GM18873 (cell line): ENCODE measurements at regions not wholly inside any gene's neighbourhood (a gene's known extent, or its start where the extent isn't known, plus 50 kb on each side); places are given as distances from the start of the nearest gene placed in this dataset.

Experiments used
- ATAC-seq: cut with Tn5 transposase; IDR thresholded peaks from one replicate; pipeline ENCODE4 v1.9.1; 2021; ENCODE audit warnings: mild to moderate bottlenecking, moderate library complexity, moderate number of reproducible peaks; ENCODE audit not compliant: unreplicated experiment, low FRiP score

- no peak for ATAC-seq
These were observed 236.6 kb downstream of the NHLRC3 start for GRCh38 chr13:39274739-39275325.

DNA sequence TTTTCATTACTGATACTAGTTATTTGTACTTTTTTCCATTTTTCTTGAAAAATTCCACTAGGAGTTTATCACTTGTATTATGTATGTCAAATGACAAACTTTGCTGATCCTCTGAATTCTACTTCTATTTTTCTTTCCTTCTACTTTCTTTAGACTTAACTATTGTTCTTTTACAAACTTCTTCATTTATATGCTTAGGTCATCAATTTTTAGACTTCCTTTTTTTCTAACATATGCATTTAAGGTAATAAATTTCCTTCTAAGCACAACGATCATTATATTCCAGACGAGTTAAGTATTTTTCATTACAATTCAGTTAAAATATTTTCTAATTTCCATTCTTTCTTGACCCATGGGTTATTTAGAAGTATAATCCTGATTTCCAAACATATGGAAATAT lies 240.8 kb downstream of the NHLRC3 start:
- no peak for ATAC-seq

- no peak for ATAC-seq
These were observed 243.4 kb downstream of the NHLRC3 start for GRCh38 chr13:39281539-39282150.

GRCh38 chr13:39282400-39282972 lies 244.2 kb downstream of the NHLRC3 start:
- ATAC-seq: peak; percentile 93

GRCh38 chr13:39283072-39283471 lies 244.8 kb downstream of the NHLRC3 start:
- peak; percentile 22 for ATAC-seq

GRCh38 chr13:39284801-39285388 lies 246.6 kb downstream of the NHLRC3 start:
- no peak for ATAC-seq
